Spinal cord (tissue), 9 donors: ENCODE measurements at regions not wholly inside any gene's neighbourhood (a gene's known extent, or its start where the extent isn't known, plus 50 kb on each side); places are given as distances from the start of the nearest gene placed in this dataset.

Source experiments
- DNase-seq, 6 donors: peaks; one replicate each; pipeline versions ENCODE4 v3.0.0 to v3.0.0-alpha.2; 2013 to 2015; ENCODE audit warnings: low spot score in 6 of 6, low read depth in 4 of 6
- H3K27ac ChIP-seq: one replicate; pipeline ENCODE4 v1.5.1; 2013; ENCODE audit warnings: low read depth, low read length, control low read depth
- H3K27me3 ChIP-seq: one replicate; pipeline ENCODE4 v1.6.1; 2013; ENCODE audit warnings: low read length; ENCODE audit not compliant: control insufficient read depth, insufficient read depth
- H3K36me3 ChIP-seq: one replicate; pipeline ENCODE4 v1.6.1; 2013; ENCODE audit warnings: low read length; ENCODE audit not compliant: control insufficient read depth, insufficient read depth
- H3K4me1 ChIP-seq: one replicate; pipeline ENCODE4 v1.6.1; 2013; ENCODE audit warnings: low read length; ENCODE audit not compliant: control insufficient read depth, insufficient read depth
- H3K4me3 ChIP-seq: one replicate; pipeline ENCODE4 v1.5.1; 2013; ENCODE audit warnings: low read depth, low read length, control low read depth
- H3K9me3 ChIP-seq: one replicate; pipeline ENCODE4 v1.6.1; 2013; ENCODE audit warnings: low read length; ENCODE audit not compliant: control insufficient read depth, insufficient read depth
- WGBS: methylation state at CpG from one replicate; pipeline ENCODE4 v1.1.5; 2013; ENCODE audit warnings: missing lambda C conversion rate; ENCODE audit not compliant: insufficient coverage; 5-methylcytosine and 5-hydroxymethylcytosine counted together
- donor health status: healthy.

- no CpG with 5 or more reads among the region's 4 CpGs for WGBS
- Histone ChIP-seq H3K4me1 (no peaks in the 10 kb centered on the region), H3K9me3 (no peaks in the 10 kb centered on the region), H3K27me3 (no peaks in the 10 kb centered on the region), H3K27ac (no peak overlapping the region), H3K36me3 (no peaks in the 10 kb centered on the region), H3K4me3 (no peak overlapping the region)
- DNase-seq = peak in 2 of 6 donors; percentile 45 to 54
Observed at GRCh38 chr4:101730291-101731117, 60.0 kb upstream of the BANK1 start.

GRCh38 chr4:101727238-101727637 is 63.3 kb upstream of the BANK1 start:
- Histone ChIP-seq H3K36me3 (no peaks in the 10 kb centered on the region), H3K27me3 (no peaks in the 10 kb centered on the region), H3K4me1 (no peaks in the 10 kb centered on the region), H3K9me3 (no peaks in the 10 kb centered on the region), H3K27ac (no peak overlapping the region), H3K4me3 (no peak overlapping the region)
- DNase-seq = no peak

DNA sequence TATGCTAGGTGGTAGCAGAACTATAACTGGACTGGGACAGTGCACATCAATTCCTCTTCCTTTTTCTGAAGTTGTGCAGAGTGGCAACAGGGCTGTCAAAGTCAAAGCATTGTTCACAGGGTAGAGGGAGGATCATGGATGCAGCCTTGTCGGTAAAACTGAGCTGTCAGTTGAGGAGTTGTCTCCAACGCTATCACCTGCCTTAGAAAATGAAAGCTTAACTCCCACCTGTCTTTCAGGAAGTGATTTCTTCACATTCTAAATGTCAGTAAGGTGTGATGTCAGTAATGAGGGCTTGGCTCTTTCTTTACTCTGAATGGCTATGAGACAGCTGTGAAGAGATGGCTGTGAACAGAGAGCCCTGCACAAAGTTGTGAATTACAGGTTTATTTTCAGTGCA is 66.4 kb upstream of the BANK1 start:
- no peaks in the 10 kb centered on the region for H3K36me3 ChIP-seq
- H3K4me1 ChIP-seq = no peaks in the 10 kb centered on the region
- H3K27me3 ChIP-seq = no peaks in the 10 kb centered on the region
- H3K27ac ChIP-seq = no peak overlapping the region
- no CpG with 5 or more reads among the region's 2 CpGs for WGBS
- no peak overlapping the region for H3K4me3 ChIP-seq
- no peak for DNase-seq
- H3K9me3 ChIP-seq = no peaks in the 10 kb centered on the region

DNA sequence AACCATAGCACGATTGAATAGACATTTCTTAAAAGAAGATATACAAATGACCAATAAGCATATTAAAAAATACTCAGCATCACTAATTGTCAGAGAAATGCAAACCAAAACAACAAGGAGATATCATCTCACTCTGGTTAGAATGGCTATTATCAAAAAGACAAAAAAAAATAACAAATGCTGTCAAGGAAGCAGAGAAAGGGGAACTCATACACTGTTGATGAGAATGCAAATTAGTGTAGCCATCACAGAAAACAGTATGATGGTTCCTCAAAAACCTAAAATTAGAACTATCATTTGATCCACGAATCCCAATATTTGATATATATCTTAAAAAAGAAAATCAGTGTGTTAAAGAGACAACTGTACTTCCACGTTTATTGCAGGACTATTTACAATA is 71.7 kb upstream of the BANK1 start:
- Histone ChIP-seq H3K9me3 (peaks cover 2% of the 10 kb centered on the region), H3K4me1 (no peaks in the 10 kb centered on the region), H3K27ac (no peak overlapping the region), H3K27me3 (no peaks in the 10 kb centered on the region), H3K36me3 (no peaks in the 10 kb centered on the region), H3K4me3 (no peak overlapping the region)
- no peak for DNase-seq
- 100% methylated on average over 2 of the region's 3 CpGs for WGBS

- H3K9me3 ChIP-seq = no peaks in the 10 kb centered on the region
- no CpG with 5 or more reads among the region's 2 CpGs for WGBS
- no peaks in the 10 kb centered on the region for H3K27me3 ChIP-seq
- no peak overlapping the region for H3K4me3 ChIP-seq
- H3K36me3 ChIP-seq = no peaks in the 10 kb centered on the region
- no peak overlapping the region for H3K27ac ChIP-seq
- H3K4me1 ChIP-seq = no peaks in the 10 kb centered on the region
- DNase-seq = peak in 2 of 6 donors; percentile 22 to 53
Observed at GRCh38 chr4:101711590-101712260, 78.8 kb upstream of the BANK1 start.

GRCh38 chr4:101710806-101711205 is 79.7 kb upstream of the BANK1 start:
- Histone ChIP-seq H3K27me3 (no peaks in the 10 kb centered on the region), H3K27ac (no peak overlapping the region), H3K9me3 (peaks cover 2% of the 10 kb centered on the region), H3K4me1 (no peaks in the 10 kb centered on the region), H3K36me3 (no peaks in the 10 kb centered on the region), H3K4me3 (no peak overlapping the region)
- no peak for DNase-seq
- WGBS = no CpG with 5 or more reads among the region's 1 CpG

DNA sequence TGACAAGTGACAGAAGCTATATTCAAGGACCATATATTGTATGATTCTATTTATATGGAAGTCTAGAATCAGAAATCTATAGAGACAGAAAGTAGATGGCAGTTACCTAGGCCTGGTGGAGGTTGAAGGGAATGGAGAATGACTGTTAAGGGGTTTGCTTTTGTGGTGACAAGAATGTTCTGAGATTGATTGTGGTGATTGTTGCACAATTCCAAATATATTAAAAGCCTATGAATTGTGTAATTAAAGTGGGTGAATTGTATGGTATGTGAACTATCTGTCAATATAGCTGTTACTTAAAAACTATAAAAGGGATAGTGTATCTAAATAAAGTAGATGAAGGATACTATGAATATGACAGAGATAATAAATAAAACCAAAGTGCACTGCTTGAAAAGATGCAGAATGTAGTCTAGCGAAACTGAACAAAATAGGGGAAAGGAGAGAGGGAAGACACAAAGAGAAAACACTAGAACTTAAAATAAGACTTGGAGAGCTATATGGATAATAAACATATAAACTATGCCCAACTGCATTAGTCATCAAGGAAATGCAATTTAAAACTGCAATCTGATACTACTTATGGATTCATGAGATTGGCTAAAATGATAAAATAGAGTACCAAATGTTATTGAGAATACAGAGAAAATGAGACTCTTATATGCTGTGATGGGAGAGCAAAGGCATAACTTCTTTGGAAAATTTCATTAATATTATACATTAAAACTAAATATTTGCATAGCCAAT is 82.1 kb upstream of the BANK1 start:
- no peak for DNase-seq
- WGBS = no CpG with 5 or more reads among the region's 1 CpG
- no peak overlapping the region for H3K4me3 ChIP-seq

GRCh38 chr4:101707596-101707995 is 82.9 kb upstream of the BANK1 start:
- no peaks in the 10 kb centered on the region for H3K36me3 ChIP-seq

More for the DNA sequence above, 82.1 kb upstream of the BANK1 start:
- Histone ChIP-seq H3K36me3 (no peaks in the 10 kb centered on the region), H3K27me3 (no peaks in the 10 kb centered on the region), H3K9me3 (peaks cover 2% of the 10 kb centered on the region), H3K4me1 (no peaks in the 10 kb centered on the region), H3K27ac (no peak overlapping the region)

DNA sequence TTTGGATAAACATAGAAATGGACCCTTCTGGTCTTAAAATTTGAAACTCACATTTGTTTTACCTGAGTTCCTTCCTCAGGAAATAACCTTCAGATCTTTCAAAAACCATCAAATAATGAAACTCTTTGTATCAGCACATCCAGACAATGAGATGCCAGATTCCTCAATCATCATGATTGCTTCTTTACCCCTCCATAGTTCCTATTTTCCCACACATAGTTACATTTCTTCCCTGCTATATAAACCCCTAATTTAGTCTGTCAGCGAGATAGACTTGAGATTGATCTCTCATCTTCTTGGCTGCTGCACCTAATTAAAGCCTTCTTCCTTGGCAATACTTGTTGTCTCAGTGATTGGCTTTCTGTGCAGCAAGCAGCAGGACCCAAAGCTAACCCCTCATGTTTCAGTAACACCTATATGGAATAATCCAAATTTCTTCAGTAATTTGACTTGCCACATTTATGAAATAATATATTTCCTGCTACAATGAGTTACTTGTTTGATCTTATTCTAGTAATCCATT is 83.9 kb upstream of the BANK1 start:
- WGBS = 100% methylated on average over 1 of the region's 1 CpG
- no peaks in the 10 kb centered on the region for H3K4me1 ChIP-seq
- H3K27ac ChIP-seq = no peak overlapping the region
- H3K9me3 ChIP-seq = peaks cover 2% of the 10 kb centered on the region
- H3K36me3 ChIP-seq = no peaks in the 10 kb centered on the region
- no peaks in the 10 kb centered on the region for H3K27me3 ChIP-seq
- no peak for DNase-seq
- no peak overlapping the region for H3K4me3 ChIP-seq

More at GRCh38 chr4:101707596-101707995, 82.9 kb upstream of the BANK1 start:
- Histone ChIP-seq H3K27ac (no peak overlapping the region), H3K4me1 (no peaks in the 10 kb centered on the region), H3K27me3 (no peaks in the 10 kb centered on the region), H3K9me3 (peaks cover 2% of the 10 kb centered on the region), H3K4me3 (no peak overlapping the region)
- WGBS = no CpG with 5 or more reads among the region's 3 CpGs
- no peak for DNase-seq
